GM20000 (cell line): ENCODE measurements at regions not wholly inside any gene's neighbourhood (a gene's known extent, or its start where the extent isn't known, plus 50 kb on each side); places are given as distances from the start of the nearest gene placed in this dataset.

Experiments used
- DNase-seq: peaks from one replicate; pipeline ENCODE4 v3.0.0; 2012; ENCODE audit warnings: low spot score
- TF ChIP-seq, protein P1 (sequence below): IDR thresholded peaks from 2 replicates; pipeline ENCODE4 v1.5.1; 2012; ENCODE audit warnings: mild to moderate bottlenecking, control low read depth; ENCODE audit errors: extremely low read depth, missing control alignments

DNA sequence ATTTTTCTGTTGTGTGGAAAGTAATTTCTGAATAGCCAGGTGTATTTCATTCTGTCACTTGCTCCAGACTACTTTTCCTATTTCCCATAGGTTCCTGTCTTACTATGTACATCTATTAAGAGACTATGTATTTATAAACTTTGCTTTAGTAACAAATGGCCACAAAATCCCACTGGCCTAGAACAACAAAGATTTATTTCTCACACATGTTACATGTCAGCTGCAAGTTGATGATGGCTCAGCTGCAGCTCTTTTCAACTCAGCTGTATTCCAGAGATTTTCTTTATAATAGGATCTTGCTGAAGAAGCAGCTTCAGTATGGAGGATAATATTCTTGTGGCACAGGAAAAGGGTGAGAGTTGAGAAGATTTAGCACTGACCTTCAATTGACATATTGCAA, 539.6 kb upstream of the LRRC4C start:
- DNase-seq: no peak
- TF ChIP-seq, protein P1, sequence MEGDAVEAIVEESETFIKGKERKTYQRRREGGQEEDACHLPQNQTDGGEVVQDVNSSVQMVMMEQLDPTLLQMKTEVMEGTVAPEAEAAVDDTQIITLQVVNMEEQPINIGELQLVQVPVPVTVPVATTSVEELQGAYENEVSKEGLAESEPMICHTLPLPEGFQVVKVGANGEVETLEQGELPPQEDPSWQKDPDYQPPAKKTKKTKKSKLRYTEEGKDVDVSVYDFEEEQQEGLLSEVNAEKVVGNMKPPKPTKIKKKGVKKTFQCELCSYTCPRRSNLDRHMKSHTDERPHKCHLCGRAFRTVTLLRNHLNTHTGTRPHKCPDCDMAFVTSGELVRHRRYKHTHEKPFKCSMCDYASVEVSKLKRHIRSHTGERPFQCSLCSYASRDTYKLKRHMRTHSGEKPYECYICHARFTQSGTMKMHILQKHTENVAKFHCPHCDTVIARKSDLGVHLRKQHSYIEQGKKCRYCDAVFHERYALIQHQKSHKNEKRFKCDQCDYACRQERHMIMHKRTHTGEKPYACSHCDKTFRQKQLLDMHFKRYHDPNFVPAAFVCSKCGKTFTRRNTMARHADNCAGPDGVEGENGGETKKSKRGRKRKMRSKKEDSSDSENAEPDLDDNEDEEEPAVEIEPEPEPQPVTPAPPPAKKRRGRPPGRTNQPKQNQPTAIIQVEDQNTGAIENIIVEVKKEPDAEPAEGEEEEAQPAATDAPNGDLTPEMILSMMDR: no peak

GRCh38 chr11:42003801-42004200, 544.3 kb upstream of the LRRC4C start:
- TF ChIP-seq, protein P1: no peak
- no peak for DNase-seq

- TF ChIP-seq, protein P1: no peak
- DNase-seq: no peak
Observed at GRCh38 chr11:42006766-42007165, 547.3 kb upstream of the LRRC4C start.

DNA sequence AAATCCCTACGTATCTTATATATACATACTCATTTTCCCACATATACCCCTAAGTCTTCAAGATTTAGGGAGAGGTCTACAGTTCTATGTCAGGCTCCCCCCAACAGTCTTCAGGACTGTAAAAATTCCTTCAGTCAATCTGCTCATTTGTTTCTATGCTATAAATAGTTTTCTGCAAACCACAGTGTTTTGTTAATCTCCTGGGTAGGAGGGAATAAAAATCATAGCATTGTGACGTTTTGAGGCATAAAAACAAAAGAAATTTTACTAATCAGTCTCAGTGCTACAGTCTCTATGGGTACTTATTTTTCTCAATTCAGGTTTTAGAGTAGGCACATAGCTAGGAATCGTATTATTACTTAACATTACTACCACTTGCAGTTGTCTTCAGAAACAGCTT, 552.8 kb upstream of the LRRC4C start:
- TF ChIP-seq, protein P1: no peak
- no peak for DNase-seq

DNA sequence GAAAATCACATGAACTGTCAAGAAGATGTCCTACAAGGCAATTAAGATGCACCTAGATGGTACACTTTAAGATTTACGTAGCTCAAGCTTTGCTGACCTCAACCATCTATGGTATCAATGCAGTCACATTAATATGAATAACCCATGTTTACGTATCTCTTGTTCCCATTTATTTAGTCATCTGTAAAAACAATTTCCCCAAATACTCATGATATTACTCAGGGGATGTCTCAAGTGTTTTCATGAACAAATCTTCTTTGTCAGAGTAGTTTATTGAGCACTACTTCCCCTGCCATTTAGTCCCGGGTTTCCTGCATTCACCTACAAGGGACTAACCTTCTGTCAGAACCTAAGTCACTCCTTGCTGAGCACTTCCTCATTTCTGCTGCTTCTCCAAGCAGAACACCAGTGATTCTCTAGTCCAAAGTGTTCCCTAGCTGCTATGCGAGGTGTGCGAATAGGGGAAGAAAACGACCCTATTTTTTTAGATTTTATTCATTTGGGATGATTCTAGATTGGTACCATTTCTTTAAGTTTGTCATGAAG, 554.3 kb upstream of the LRRC4C start:
- DNase-seq: no peak
- TF ChIP-seq, protein P1: no peak

- DNase-seq: no peak
- TF ChIP-seq, protein P1: no peak
Observed at GRCh38 chr11:42021911-42022310, 562.5 kb upstream of the LRRC4C start.

- no peak for DNase-seq
- TF ChIP-seq, protein P1: no peak
Observed at GRCh38 chr11:42023267-42023666, 563.8 kb upstream of the LRRC4C start.
